Frontal cortex (tissue), 3 donors: ENCODE measurements at regions not wholly inside any gene's neighbourhood (a gene's known extent, or its start where the extent isn't known, plus 50 kb on each side); places are given as distances from the start of the nearest gene placed in this dataset.
A peak's percentile ranks its signal among the peaks of the same experiment; 100 is the strongest.

Source experiments
- DNase-seq, 2 donors: peaks; one replicate each; pipeline ENCODE4 v3.0.0; 2012; ENCODE audit warnings: low spot score in 2 of 2
- FAIRE-seq: peaks from 2 replicates; lab custom pipeline; 2012; peaks lifted over from hg19 to GRCh38; lab: Jason Lieb, UNC
- donor health status: control.
- donor health status: control.
- donor health status: control.

DNA sequence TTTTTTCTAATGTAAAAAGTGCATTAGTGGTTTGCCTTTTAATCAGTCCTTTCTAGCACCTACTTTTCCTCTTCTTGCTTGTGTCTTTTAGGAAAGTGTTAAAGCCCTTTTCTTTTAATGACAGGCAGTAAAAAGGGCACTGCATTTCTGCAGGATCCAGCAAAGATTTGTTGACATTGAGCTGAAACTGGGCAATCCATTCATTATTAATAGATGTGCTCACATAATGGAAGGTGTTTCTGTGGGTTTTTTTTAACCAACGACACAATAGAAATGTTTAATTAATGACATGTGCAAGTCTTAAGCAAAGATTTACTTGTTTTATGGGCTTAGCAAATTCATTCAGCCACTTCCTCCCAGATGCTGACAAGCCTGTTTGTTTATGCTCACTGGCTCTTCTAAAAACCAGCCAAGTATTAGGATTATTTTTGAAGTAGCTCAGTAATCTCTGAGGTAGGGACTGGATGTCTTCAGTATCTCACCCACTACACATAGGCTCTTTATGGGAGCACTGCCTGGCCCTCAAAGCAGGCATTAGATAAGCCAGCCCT is 1201.1 kb downstream of the SORCS1 start:
- no peak for FAIRE-seq
- no peak for DNase-seq

DNA sequence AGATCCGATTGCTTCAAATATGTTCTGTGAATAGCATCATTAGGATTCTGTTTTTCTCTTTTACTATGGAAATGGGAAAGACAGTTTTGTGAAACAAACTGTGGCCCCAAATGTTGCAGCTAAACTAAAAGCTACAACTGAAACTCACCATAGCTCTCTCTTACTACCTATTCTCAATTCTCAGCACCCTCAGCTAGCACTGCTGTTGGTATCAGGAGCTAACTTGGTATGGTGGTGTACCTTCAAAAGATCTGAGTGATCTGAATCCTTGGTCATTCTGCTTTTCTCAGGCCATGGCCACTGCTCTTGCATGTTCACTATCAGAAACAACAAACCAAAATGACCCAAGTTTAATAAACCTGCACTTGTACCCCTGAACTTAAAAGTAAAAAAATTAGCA is 1208.0 kb downstream of the SORCS1 start:
- FAIRE-seq (no peak), DNase-seq (no peak)

DNA sequence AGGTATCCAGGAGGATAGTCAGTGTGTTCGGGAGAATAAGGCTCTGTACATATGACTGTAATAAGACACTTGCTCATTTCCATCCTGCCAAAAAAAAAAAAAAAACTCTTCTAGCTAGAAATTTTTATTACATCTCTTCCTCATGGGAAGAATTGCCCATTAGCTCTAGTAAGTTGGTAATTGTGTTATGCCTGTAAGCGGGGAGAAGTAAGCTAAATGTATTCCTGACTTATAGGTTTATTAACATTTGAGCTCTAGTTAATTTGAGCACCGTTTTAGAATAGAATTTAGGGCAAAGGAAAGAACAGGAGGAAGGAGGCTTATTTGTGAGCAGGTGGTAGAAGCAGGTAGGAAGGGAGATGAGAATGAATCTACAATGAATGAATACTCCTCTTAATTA is 1210.6 kb downstream of the SORCS1 start:
- no peak for DNase-seq
- FAIRE-seq = no peak

DNA sequence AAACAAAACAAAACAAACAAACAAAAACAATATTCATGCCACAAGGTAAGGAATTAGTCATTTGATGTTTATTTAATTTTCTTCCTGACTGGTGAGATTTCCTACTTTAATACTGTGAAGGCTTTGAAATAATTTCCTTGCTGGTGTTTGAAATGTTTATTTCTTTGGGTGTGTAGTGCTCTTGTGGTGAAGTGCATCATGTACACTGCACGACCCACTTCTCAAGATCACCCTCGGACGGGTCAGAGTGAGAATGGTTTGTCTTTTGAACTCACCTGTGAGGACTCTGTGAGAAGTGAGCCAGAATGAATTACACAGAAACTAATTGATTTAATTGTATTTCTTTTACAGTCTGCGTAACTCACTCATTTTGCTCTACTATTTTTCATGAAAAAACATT is 1211.5 kb downstream of the SORCS1 start:
- no peak for FAIRE-seq

DNA sequence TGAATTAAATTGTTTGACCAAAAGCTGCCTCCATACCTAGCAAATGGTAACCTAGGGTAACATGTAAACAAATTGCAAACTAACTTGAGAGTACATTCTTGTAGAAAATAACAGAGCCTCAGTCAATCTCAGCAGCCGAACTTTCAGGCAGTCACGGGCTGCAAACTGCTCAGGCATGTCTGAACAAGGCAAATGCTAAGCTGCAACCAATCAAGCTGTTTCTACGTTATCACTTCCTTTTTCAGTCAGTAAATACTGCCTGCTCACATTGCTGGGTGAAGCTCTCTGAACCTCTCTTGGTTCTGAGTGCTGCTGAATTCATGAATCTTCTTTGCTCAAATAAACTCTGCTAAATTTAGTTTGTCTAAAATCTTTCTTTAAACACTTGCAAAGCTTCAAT is 1212.4 kb downstream of the SORCS1 start:
- DNase-seq (no peak), FAIRE-seq (no peak)

More for the DNA sequence above, 1211.5 kb downstream of the SORCS1 start:
- no peak for DNase-seq

DNA sequence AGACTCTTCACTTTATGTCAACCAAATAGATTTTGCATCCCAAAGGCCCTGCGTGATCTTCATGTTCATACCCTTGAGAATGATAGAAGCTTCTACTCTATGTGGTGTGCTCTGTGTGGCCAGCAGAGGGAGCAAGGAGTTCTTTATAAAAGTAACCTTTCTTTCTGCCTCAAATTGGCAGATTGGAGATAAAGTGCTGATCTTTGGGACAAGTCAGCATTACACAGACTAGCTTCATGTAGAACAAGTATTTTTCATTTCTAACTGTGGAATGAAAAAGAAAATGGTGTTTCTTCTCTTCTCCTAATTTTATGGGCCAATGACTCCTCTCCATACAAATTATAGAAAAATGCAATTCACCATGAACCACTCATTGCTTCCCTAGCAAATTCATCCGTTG is 1214.1 kb downstream of the SORCS1 start:
- FAIRE-seq (peak; percentile 84), DNase-seq (peak; percentile 2 to 37)

DNA sequence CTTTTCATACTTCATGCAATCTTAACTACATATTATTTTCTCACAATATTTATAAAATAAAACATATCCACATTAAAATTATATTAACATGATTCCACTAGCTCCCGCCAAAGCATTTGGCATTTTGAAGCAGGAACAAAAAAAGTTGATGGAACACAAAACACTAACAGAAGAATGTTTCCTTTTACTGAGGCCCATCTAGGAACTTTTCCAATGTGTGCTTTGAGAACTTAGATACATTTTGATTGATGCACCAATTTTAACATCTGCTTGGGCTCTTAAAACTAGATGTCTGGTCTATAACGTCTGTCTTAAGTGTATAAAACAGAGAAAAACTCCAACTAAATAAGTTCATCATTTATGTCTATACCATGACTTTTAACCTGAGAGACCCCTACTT is 1214.8 kb downstream of the SORCS1 start:
- FAIRE-seq = no peak

DNA sequence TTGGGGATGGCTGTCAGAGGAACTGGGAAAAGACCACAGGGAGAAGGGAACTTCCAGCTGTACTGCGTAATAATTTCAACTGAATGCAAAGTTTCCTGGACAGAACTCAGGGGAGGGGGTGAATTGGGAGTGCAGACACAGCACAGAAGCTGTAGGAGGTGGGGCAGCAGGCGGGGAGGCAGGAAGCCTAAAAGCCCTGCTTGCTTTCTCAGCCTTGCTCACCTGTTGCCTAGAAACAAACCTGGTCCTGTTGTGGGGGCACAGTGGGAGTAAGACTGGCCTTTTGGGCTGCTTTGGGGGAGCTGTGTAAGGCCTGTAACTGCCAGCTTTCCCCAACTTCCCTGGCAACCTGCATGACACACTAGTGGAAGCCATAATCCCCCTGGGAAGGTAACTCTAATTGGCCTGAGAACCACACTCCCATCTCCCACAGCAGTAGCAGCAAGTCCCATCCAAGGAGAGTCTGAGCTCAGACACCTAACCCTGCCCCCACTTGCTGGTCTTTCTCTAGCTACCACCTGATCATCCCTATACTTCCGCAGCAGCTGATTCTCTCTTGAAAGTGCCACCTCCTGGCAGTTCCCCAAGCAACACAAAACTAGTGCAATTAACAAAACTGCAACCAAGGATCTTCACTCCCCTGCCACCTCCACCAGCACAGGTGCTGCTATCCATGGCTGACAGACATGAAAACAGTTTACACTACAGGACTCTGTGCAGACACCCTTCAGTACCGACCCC is 1239.3 kb downstream of the SORCS1 start:
- DNase-seq (no peak), FAIRE-seq (no peak)

More for the DNA sequence above, 1214.8 kb downstream of the SORCS1 start:
- no peak for DNase-seq

DNA sequence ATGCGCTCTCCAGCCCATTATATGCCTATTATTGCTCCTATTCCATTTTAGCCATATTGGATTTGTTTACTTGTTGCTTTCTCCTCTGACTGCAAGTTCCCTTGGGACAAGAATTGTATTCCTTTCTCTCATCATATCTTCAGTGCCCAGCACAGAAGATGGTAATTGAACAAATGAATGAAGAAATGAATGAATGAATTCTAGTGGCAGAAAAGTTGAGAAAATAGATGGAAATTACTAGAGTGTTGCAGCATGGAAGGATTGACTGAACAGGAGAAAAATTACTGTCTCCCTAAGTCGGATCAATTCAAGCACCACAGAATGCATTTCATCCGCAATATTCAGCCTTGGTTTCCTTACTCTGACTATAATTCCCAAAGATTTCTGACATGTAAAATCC is 1243.2 kb downstream of the SORCS1 start:
- DNase-seq (no peak), FAIRE-seq (no peak)

DNA sequence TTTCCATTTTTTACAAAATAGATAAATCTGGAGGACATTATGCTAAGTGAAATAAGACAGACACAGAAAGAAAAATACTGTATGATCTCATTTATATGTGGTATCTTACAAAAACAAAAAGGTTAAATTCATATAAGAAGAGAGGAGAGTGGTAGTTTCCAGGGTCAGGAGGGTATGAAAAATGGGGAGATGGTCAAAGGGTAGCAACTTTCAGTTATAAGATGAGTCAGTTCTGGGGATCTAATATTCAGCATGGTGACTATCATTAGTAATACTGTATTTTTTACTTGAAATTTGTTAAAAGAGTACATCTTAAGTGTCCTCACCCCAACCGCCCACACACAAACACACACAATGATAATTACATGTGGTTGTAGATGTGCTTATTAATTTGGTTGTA is 1250.1 kb downstream of the SORCS1 start:
- no peak for DNase-seq
- FAIRE-seq = no peak

DNA sequence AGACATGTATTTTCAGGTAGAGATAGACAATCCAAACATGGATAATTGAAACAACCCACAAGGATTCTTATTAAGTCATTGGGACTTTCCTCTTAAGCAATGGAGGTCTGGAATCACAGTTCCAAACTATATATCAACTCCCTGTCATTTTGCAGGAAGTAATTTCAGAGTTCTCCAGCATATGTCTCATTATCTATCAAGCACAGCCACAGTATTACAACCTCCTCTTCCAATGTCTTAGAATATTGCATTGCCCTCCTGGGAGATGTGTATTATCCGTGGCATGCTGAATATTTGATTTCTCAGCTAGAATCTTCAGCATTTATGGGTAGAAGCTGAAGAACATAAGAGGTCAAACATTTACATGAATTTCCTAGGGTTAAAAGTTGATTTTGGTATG is 1255.8 kb downstream of the SORCS1 start:
- DNase-seq = no peak
- no peak for FAIRE-seq

DNA sequence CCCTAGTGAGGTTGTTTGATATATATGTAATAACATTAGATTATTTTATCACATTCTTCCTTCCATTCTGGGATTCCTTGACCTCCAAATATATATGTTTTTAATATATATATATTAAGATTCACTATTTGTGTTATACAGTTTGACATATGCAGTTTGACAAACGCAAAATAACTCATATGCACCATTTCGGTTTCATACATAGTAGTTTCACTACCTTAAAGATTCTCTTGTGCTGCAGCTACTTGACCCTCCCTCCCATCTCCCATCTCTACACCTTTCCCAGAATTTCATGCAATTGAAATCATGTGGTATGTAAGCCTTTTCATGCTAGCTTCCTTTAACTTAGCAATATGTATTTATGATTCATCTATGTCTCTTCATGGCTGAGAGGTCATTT is 1244.4 kb downstream of the SORCS3 start:
- no peak for FAIRE-seq
- DNase-seq = no peak

DNA sequence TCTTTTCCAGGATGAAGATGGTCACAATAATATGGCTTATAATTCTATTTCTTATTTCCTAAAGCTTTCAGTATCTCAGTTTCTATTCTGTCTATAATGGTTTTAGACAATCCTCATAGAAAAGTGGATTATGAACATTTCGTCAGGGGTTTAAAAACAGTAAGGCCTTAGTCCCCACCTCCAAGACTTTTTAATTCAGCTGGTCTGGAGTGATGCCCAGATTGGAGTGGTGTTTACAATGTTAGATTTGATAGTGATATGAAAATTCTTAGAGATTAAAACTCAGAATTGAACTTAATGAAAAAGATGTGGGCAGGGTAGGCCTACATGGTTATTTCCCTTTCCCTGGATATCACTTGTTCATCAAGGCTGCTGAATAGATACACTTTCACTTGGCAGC is 1238.3 kb downstream of the SORCS3 start:
- FAIRE-seq (no peak), DNase-seq (no peak)

DNA sequence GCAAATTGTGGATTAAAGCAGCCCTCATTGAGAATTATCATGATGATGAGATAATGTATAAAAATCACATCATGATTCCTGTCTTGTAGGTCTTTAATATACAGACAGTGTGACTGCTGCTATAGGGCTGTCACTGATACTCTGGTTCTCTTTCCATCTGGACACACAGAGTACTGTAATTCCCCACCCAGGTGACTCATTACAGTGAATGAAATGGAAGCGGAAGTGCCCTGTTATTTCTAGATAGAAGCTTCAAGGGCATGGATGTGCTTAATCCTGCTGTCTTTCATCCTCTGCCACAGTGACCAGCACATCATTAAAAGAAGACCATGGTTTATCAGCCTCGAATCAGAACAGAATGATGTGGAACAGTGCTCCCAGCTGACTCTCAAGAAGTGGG is 1234.0 kb downstream of the SORCS3 start:
- FAIRE-seq (no peak), DNase-seq (no peak)

DNA sequence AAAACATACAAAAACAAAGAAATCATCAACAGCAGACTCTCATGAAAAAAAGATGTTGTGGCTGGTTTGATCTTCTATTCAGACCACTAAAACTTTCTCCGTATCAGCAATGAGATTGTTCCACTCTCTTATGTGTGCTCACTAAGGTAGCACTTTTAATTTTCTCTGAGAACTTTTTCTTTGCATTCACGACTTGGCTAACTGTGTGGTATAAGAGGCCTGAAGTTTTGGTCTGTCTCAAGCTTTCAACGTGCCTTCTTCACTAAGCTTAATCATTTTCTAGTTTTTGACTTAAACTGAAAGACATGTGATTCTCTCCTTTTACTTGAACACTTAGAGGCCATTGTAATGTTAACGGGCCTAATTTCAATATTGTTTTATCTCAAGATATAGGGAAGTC is 1231.6 kb downstream of the SORCS3 start:
- FAIRE-seq = no peak
- DNase-seq = no peak

DNA sequence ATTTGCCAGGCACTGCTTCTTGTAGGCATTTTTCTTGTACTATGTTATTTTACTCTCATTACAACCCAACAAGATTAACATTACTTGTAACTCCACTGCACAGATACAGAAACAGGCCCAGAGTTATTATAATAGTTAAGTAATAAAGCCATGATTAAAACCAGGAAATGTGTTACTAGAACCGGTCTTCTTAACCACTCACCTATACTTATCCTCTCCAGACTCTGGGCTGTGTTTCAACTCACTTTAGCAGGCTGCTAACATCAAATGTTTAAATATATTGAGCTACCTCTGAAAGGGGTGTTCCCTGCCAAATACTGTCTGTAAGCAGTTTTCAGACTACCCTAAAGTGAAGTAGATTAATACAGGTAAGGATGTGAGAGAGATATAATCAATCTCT is 1227.8 kb downstream of the SORCS3 start:
- no peak for DNase-seq
- no peak for FAIRE-seq

DNA sequence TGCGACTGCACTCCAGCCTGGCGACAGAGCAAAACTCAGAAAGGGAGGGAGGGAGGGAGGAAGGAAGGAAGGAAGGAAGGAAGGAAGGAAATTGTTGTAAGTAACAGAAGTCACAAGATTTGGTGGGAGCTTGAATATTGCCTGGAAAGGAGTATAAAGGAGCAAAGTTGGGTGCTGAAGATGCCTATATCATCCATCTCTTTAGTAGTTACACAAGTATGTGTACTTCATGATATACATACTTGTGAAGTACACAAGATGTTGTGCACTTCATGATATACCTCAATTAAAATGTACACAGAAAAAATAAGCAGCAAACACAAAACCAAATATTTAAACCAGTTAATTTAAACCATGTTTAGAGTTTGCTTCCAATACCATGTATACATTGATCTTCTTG is 1223.8 kb downstream of the SORCS3 start:
- DNase-seq = no peak
- FAIRE-seq = no peak

DNA sequence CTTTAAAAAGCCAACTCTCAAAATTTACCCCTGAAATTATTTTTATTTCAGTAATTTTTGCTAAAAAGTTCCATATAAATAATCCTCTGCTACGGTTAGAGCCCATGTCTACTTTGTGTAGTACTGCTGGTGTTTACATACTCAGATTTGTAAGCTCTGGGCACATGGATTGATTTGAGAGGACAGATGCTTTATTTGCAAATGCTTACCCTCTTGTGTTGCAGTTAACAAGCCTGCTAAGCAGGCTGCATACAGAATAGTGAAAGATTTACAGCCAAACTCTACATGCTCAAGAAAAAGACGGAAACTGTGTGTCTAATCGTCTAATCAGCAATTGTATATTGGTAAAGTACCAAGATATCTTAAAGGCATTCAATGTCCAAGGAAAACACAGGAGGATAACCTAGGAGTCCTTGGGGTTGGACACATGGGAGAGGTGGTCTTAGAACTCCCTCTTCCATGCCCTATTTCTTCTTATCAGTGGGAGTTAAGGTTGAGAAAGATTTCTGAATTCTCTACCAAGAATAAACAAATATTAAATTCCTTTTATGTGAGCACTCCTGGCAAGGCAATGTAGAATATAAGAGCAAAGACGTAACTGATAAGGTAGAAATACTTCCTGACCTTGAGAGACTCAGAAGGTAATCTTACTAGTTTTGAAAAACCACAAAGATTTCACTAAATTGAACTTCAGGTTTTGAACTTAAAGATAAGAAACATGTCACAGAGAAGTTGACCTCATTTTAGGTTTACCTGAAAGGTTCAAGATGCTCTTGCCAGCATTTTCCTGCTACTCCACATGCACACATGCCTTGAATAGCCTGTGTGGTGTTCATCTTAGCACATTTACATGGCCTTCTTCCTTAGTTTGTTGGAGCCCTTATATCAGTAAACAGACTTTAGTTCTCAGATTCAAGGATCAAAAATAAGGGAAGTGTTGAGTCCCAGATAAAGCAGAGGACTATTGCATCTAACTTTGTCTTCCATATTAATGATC is 1216.5 kb downstream of the SORCS3 start:
- no peak for DNase-seq
- FAIRE-seq = no peak

DNA sequence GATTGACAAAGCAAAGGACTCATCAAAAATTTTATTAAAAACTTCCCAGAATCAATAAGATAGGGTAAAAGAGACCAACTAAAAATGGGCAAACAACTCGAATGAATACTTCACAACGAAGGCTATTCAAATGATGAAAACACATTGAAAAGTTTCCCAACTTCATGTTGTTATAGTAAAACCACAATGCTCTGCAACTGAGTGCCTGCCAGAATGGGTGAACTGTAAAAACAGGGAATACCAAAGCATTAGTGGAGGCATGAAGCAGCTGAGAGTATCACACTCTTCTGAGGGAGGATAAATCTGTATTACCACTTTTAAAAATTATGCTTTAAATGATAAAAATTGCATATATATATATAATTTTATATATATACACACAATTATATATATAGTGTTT is 1214.7 kb downstream of the SORCS3 start:
- DNase-seq (no peak), FAIRE-seq (no peak)

DNA sequence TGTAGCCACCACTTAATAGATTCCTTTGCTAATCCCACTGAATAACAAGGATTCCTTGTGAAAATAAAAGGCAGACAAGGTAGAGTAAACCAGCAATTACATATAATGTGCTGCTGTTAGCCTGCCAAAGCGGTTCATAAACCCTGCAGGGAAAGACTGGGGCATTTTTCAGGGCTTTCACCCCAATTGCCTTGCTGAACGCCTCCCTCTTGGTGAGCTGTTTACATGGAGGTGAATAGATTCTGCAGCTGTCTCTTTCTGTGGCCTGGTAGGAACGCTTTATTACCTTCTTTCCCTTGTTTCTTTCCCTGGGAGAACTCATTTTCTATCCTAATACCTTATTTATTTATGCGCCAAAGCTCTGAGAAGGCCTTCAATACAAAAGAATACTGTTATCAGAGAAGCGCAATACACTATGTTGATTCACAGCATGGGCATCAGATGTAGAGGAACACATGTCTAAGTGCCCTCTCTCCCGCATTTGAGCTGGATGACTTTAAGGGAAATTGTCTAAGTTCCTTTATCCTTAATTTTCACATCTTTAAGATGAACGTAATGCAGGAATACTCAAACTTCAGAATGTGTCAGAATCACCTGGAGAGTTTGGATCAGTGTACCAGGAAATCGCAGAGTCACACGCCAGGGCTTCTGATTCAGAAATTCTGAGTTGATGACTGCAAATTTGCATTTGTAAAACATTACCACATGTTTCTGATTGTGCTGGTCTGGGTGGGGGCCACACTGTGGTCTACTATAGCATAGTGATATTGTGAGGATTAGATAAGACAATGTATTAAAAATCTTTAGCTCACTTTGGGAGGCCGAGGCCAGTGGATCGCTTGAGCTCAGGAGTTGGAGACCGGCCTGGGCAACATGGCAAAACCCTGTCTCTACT is 1203.8 kb downstream of the SORCS3 start:
- FAIRE-seq (no peak), DNase-seq (no peak)
